GM18502 (cell line): ENCODE measurements at regions not wholly inside any gene's neighbourhood (a gene's known extent, or its start where the extent isn't known, plus 50 kb on each side); places are given as distances from the start of the nearest gene placed in this dataset.

Experiments
- ATAC-seq: cut with Tn5 transposase; IDR thresholded peaks from one replicate; pipeline ENCODE4 v1.9.1; 2021; ENCODE audit warnings: mild to moderate bottlenecking; ENCODE audit not compliant: unreplicated experiment, poor library complexity

DNA sequence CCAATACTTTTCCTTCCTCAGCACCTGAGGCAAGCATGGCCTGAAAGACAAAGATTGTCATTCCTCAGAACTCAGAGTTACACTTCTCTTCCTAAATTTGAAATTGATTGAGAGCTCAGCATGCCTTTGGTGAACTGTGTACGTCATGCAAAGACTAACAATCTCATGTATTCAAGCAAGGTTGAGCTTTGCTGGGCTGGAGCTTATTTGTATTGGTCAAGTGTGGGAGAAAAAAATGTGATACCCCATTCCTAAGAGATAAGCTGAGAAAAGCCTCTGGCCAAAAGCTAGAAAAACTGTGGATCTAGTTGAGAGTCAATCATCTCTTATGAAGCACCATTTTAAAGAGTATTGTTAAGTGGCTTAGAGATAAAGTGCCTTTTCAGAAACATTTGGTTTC is 392.2 kb downstream of the RASEF start:
- ATAC-seq = no peak

GRCh38 chr9:82673201-82673600 is 389.7 kb downstream of the RASEF start:
- ATAC-seq = no peak

- no peak for ATAC-seq
These were observed 389.0 kb downstream of the RASEF start for GRCh38 chr9:82673919-82674318.

DNA sequence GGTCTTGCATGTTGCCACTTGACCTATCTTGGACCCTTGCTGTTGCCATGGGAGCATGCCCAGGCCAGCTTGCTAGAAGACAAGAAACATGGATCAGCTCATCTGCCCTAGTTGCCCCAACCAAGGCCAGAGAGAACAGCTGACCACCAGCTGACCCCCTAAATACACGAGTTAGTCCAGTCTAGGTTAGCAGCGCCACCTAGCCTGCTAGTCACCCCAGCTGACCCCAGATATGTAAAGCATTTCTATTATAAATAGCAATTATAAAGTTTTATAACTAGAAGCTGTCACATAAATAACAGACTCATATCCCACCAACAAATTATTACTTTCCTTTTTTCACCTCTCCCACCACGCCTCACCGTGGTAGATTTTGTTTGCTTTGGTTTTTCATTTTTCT is 387.8 kb downstream of the RASEF start:
- no peak for ATAC-seq

DNA sequence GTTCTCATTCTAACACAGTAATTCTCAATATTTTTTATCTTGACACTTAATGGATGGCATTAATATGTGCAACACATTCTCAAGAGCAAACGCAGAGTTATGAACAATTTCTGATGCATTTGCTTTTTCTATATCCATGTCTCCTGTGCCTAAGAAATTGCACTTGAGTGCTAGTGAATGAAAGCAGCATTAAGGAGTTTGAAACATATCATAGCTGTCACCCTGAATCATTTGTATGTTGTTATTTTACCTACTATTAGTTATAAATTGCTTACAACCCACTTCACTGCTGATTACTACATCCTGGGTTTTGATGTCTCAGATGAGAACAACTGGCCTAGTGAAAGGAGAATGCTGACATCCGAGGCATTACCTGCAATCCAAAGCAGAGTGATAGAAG is 387.3 kb downstream of the RASEF start:
- no peak for ATAC-seq

- no peak for ATAC-seq
These were observed 385.9 kb downstream of the RASEF start for GRCh38 chr9:82677086-82677485.

DNA sequence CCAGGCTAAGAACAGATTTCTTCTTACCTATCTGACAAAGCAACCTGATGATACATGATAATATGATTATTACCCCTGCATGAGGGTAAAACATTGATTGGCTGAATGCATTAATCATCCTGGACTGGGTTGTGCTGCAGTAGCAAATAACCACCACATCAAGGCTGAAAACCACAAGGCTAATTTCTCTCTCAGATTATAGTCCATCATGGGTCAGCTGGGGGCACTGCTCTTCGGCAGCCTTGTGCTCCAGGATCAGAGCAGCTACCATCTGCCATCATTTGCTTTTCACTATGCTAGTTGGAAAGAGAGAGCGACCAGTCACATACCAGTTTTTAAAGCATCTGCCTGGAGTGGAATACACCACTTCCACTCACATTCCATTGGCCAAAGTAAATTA is 383.5 kb downstream of the RASEF start:
- no peak for ATAC-seq

DNA sequence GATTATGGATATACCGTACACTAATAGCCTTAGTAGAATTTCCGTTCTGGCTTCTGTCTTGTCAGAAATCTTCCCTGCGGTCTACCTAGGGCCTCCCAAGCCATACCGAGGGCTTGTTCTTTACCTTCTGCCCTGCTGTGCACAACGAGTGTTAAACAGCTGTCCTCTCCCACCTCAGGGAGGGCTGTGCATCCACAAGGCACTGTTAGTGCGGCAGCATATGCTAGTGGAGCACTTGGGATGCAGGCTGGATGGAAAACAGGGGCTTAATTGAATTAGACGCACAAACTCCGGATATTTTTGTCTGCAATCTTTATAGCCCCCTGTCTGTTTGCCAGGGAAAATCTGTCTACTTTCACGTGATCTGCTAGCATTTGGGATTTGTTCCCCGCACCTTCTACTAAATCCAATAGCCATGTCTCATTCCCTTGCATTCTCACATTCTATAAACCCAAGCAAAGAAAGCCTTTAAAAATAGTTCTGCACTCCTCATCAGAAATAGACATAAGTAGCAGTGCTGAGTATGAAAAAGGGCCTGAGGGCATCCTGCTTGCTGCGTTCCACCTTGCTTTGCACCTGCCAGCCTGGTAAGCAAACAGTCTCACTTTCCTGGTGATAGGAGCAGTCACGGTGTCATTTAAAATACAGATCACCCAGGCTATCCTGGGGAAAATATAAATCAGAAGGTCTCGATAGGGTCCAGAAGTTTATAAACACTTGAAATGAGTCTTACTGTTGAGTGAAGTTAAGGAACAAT is 382.6 kb downstream of the RASEF start:
- ATAC-seq = no peak

DNA sequence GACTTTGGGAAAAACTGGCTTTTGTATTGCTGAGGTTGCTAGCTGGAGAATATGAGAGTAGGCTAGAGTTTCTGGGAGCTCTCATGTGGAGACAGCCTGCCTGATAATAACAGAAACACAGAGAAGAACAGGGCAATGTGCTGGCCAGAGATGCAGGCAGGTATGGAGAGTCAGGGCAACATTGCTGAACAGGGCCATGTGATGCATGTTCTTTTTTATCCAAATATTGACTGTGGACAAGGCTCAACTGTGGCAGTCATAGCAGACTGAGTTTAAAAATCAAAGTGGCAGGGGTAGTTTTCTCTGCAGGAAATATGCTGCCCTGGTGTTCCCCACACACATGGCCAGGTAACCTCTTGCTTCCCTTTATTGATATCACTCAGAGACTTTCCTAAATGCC is 381.1 kb downstream of the RASEF start:
- ATAC-seq = no peak

DNA sequence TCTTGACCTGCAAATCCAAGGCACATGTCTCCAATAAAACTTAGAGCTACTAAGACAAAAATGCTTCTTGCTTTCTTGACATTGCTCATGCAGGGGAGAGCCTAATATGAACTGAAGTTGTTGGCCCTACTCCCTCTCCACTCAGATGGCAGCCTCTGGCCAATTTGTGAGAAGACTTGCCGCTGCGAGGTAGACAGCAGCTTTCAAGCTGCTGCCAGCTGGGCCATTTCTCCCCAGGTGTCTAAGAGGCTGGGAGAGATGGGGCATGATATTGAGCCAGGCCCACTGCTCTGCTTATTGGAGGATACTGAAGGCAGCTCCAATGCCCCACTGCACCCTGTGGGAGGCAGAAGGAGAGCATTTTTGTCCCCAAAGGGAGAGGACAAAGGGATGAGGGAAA is 380.5 kb downstream of the RASEF start:
- ATAC-seq = no peak

DNA sequence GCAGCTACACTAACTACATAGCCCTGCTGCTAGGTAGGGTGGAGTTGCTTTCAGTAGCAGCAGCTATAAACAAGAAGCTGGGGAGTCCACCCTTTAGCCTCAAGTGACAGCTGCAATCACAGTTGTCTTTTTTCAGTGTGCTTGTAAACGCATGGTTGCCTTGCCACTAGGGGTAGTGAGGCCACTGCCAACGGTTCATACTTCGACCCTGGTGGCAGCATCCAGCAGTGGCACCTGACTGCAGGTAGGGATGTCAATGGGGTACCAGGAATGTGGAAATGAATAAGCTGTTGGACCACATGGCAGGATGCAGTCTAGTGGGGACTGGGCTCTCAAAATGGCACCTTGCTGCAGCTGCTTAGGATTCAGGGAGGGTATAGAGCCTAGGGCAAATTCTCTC is 367.2 kb downstream of the RASEF start:
- no peak for ATAC-seq

DNA sequence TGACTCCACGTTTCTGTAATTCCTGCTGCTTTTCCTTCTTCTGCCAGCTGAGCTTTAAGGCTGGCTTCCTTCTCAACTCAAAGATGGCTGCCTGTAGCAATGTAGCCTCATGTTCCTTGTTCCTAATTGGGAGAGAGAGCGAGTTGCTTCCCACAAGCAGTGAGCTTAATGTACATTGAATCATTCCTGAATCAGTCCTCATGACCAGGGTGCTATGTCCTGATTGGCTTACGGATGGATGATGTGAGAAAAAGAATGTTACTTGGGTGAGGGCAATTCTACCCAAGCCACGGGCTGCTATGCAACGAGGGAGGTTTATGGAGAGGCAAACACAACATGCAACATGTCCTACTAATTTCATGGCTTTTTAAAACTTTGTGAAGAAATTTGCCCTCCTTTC is 356.2 kb downstream of the RASEF start:
- no peak for ATAC-seq

DNA sequence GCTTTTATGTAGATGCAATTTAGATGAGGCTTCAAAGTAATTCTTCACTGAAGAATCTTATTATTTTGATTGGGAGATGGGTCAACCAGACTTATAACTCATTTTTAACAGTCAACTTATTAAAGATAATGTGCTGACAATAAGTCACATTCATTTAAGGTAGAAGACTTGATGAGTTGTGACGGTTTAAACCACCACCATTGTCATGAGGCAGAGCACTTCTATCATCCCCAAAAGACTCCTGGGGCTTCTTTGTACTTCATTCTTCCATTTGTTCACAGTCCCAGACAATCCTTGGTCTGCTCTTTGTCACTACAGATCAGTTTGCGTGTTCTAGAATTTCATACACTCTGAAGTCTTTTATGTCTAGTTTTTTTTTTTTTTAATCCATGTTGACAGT is 346.1 kb downstream of the RASEF start:
- no peak for ATAC-seq

GRCh38 chr9:82720515-82720914 is 342.4 kb downstream of the RASEF start:
- ATAC-seq = no peak

DNA sequence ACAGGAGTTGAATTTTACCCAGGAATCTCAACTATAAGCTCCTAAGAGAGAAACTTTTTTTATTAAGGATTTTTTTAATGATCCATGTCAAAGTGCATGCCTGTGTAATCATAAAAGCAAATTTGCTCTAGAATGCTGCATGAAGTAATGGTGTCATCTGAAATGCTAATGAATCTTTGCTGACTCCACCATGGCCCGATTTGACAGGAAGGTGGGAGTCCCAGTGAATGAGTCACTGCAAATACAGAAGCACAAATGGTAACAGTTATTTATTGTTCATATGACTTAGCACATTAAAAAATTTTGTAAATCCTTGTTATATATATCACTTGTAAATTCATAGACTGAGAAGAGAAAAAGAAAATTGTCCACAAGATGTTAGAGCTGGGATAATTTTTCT is 341.3 kb downstream of the RASEF start:
- no peak for ATAC-seq

DNA sequence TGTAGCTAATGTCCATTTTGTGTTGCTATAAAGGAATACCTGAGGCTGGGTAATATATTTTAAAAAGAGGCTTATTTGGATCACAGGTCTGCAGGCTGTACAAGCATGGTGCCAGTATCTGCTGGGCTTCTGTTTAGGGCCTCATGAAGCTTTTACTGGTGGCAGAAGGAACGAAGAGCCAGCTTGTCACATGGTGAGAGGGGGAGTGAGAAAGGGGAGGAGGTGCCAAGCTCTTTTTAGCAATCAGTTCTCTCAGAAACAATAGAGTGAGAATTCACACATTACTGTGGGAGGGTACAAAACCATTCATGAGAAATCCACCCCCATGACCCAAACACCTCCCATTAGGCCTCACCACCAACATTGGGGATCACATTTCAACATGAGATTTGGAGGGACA is 340.9 kb downstream of the RASEF start:
- no peak for ATAC-seq

DNA sequence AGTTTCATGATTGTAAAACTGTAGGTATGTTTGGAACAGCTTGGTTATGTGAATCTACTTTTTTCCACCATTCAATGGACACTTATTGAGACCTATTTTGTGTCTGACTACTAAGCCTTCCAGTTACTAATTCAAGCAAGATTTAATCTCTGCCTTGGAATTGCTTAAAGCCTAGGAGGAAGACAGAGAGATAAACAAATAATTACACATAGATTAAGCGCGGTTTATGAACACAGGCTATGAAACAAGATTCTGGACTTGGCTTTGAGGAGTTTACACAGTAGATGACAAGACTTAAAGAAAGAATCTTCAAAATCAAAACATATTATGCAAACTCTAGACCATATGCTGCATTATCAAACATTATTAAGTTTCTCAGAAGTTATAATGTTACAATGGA is 340.4 kb downstream of the RASEF start:
- no peak for ATAC-seq

- ATAC-seq = no peak
These were observed 336.3 kb downstream of the RASEF start for GRCh38 chr9:82726424-82727276.

DNA sequence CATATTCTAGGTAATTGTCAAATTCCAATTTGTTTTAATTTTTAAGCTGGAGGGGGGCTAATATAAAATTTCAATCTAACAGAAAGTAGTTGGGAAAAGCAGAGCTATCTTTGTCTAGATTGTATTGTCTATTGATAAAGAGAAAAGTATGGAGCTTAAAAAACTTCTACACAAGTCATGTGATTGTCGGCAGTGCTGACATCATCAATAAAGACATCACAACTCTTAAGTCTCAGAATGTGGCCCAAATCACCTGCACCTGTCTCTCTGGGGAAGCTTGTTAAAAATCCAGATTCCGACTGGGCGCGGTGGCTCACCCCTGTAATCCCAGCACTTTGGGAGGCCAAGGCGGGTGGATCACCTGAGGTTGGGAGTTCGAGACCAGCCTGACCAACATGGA is 333.8 kb downstream of the RASEF start:
- no peak for ATAC-seq

- no peak for ATAC-seq
These were observed 332.9 kb downstream of the RASEF start for GRCh38 chr9:82729991-82730589.

DNA sequence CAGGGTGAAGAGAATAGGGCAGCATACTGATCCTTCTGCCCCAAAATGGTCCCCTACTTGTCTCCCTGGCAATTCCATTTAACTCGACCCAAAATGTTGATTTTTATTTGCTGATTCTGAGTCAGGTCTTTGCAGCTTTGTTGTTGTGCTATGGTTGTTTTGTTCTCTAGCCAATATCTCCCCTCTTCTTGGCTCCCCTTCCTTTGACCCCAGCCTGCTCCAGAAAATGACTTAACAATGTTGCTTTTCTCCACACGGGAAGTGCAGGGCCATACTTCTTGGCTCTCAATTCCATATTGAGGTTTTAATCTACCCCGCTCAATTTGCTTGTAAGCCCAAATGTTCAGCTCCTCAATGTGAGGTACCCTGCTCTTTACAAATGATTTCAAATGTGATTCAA is 330.0 kb downstream of the RASEF start:
- ATAC-seq = no peak
